ENCODE measurements at regions not wholly inside any gene's neighbourhood (a gene's known extent, or its start where the extent isn't known, plus 50 kb on each side); places are given as distances from the start of the nearest gene placed in this dataset.

DNA sequence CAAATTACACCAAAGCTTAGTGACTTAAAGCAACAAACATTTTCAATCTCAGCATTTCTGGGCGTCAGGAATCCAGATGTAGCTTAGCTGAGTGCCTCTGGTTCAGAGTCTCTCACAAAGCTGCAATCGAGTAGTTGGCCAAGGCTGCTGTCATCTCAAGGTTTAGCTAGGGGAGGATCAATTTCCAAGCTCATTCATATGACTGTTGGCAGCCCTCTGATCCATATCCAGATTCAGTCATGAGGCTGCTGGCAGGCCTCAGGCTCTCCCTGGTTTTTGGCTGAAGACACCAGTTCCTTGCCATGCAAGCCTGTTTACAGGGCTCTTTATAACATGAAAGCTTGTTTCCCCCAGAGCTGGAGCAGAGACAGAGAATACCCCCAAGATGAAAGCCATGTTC lies 419.5 kb upstream of the TLE4 start:
- TF ChIP-seq, protein P1, sequence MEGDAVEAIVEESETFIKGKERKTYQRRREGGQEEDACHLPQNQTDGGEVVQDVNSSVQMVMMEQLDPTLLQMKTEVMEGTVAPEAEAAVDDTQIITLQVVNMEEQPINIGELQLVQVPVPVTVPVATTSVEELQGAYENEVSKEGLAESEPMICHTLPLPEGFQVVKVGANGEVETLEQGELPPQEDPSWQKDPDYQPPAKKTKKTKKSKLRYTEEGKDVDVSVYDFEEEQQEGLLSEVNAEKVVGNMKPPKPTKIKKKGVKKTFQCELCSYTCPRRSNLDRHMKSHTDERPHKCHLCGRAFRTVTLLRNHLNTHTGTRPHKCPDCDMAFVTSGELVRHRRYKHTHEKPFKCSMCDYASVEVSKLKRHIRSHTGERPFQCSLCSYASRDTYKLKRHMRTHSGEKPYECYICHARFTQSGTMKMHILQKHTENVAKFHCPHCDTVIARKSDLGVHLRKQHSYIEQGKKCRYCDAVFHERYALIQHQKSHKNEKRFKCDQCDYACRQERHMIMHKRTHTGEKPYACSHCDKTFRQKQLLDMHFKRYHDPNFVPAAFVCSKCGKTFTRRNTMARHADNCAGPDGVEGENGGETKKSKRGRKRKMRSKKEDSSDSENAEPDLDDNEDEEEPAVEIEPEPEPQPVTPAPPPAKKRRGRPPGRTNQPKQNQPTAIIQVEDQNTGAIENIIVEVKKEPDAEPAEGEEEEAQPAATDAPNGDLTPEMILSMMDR (IDR thresholded peaks at IDR 0.05), result no peak
- no peak for TF ChIP-seq POLR2A (IDR thresholded peaks at IDR 0.05)

Data from uterus (tissue), 2 donors.